Keratinocyte (primary cell): ENCODE measurements at regions not wholly inside any gene's neighbourhood (a gene's known extent, or its start where the extent isn't known, plus 50 kb on each side); places are given as distances from the start of the nearest gene placed in this dataset.

Experiments used
- DNase-seq: peaks from one replicate; pipeline ENCODE4 v3.0.0-alpha.2; 2011; ENCODE audit warnings: low read depth, missing footprints, low spot score
- FAIRE-seq: peaks from 2 replicates; lab custom pipeline; 2011; peaks lifted over from hg19 to GRCh38; lab: Jason Lieb, UNC
- H2AFZ ChIP-seq: 2 replicates; pipeline ENCODE4 v1.6.0; 2012; ENCODE audit warnings: low read length, control low read depth, inconsistent platforms; ENCODE audit not compliant: control insufficient read depth
- H3K27ac ChIP-seq: 2 replicates; pipeline ENCODE4 v1.5.1; 2011; ENCODE audit warnings: low read length; ENCODE audit not compliant: control insufficient read depth, insufficient read depth
- H3K27me3 ChIP-seq: 3 replicates; pipeline ENCODE4 v1.6.0; 2011; ENCODE audit warnings: low read length; ENCODE audit not compliant: control insufficient read depth, insufficient read depth; ENCODE audit errors: extremely low read depth
- H3K36me3 ChIP-seq, 2 experiments: 2 replicates in 1 of 2; 3 replicates in 1 of 2; pipeline ENCODE4 v1.5.1; 2011; ENCODE audit warnings: low read length in 2 of 2, mild to moderate bottlenecking in 1 of 2; ENCODE audit not compliant: control insufficient read depth in 2 of 2, insufficient read depth in 2 of 2; ENCODE audit errors: extremely low read depth in 1 of 2
- H3K4me1 ChIP-seq: 3 replicates; pipeline ENCODE4 v1.5.1; 2011; ENCODE audit warnings: low read length; ENCODE audit not compliant: control insufficient read depth, insufficient read depth; ENCODE audit errors: extremely low read depth
- H3K4me2 ChIP-seq: 3 replicates; pipeline ENCODE4 v1.6.0; 2011; ENCODE audit warnings: low read depth, low read length; ENCODE audit not compliant: control insufficient read depth, insufficient read depth; ENCODE audit errors: extremely low read depth
- H3K4me3 ChIP-seq, 3 experiments: fragments of 200-600 bp in 1 of 3; sonication (generic) in 1 of 3; 2 replicates in 2 of 3; 3 replicates in 1 of 3; pipeline ENCODE4 v1.5.1; 2011 to 2016; ENCODE audit warnings: low read length in 3 of 3, mild to moderate bottlenecking in 3 of 3, control low read depth in 2 of 3, inconsistent platforms in 1 of 3, low read depth in 1 of 3, mixed read lengths in 1 of 3, mixed run types in 1 of 3, moderate library complexity in 1 of 3; ENCODE audit not compliant: control insufficient read depth in 2 of 3, insufficient read depth in 2 of 3; ENCODE audit errors: extremely low read depth in 1 of 3
- H3K79me2 ChIP-seq: 2 replicates; pipeline ENCODE4 v1.6.0; 2012; ENCODE audit warnings: low read length; ENCODE audit not compliant: control insufficient read depth, insufficient read depth
- H3K9ac ChIP-seq: 3 replicates; pipeline ENCODE4 v1.6.0; 2011; ENCODE audit warnings: low read length; ENCODE audit not compliant: control insufficient read depth, insufficient read depth; ENCODE audit errors: extremely low read depth
- H3K9me1 ChIP-seq: 3 replicates; pipeline ENCODE4 v1.6.0; 2011; ENCODE audit warnings: low read length; ENCODE audit not compliant: control insufficient read depth, insufficient read depth; ENCODE audit errors: extremely low read depth
- H3K9me3 ChIP-seq: 2 replicates; pipeline ENCODE4 v1.5.1; 2012; ENCODE audit warnings: low read depth, low read length; ENCODE audit not compliant: control insufficient read depth
- H4K20me1 ChIP-seq: 3 replicates; pipeline ENCODE4 v1.6.0; 2011; ENCODE audit warnings: low read length; ENCODE audit not compliant: control insufficient read depth, insufficient read depth; ENCODE audit errors: extremely low read depth
- CTCF ChIP-seq, 3 experiments: IDR thresholded peaks in 1 of 3; conservative IDR thresholded peaks in 1 of 3; optimal IDR thresholded peaks in 1 of 3; 2 replicates in 2 of 3; 3 replicates in 1 of 3; pipeline versions ENCODE3 to v1.5.1; 2011; ENCODE audit warnings: low read length in 3 of 3, mild to moderate bottlenecking in 3 of 3, moderate library complexity in 2 of 3, control low read depth in 1 of 3, inconsistent platforms in 1 of 3; ENCODE audit not compliant: insufficient read depth in 2 of 3; ENCODE audit errors: extremely low read depth in 1 of 3
- EZH2 ChIP-seq: IDR thresholded peaks from one replicate; pipeline ENCODE4 v1.6.1; 2012; ENCODE audit warnings: inconsistent platforms, mild to moderate bottlenecking, low read length, moderate library complexity
- dilution Hi-C: fragments of 300-500 bp; cut with MboI; formaldehyde crosslinking; loops from one replicate; pipeline ENCODE4 v1.7.0; 2020; ENCODE audit warnings: low sequenced_read_pairs; ENCODE audit not compliant: extremely low pct_ligation_motif_present

GRCh38 chr18:1599196-1599595, 694.5 kb downstream of the ADCYAP1 start:
- Histone ChIP-seq H3K27ac (no peak overlapping the region), H3K4me2 (no peak overlapping the region), H3K79me2 (no peaks in the 10 kb centered on the region), H3K27me3 (no peaks in the 10 kb centered on the region), H3K9me3 (no peaks in the 10 kb centered on the region), H3K9me1 (no peaks in the 10 kb centered on the region), H3K36me3 (no peaks in the 10 kb centered on the region), H4K20me1 (no peaks in the 10 kb centered on the region), H3K9ac (no peak overlapping the region), H3K4me1 (no peaks in the 10 kb centered on the region), H2AFZ (no peak overlapping the region), H3K4me3 (no peak overlapping the region)
- dilution Hi-C loops: no loop called here
- no peak for DNase-seq
- no peak for FAIRE-seq
- TF ChIP-seq CTCF (optimal IDR thresholded peaks at IDR 0.05 in 1 of 3, IDR thresholded peaks at IDR 0.05 in 1 of 3, conservative IDR thresholded peaks at IDR 0.05 in 1 of 3; ENCODE audit: extremely low read depth in 1 of 3, insufficient read depth in 2 of 3, low read length in 3 of 3) (no peak), EZH2 (no peak)

GRCh38 chr18:1604751-1605150, 700.1 kb downstream of the ADCYAP1 start:
- Histone ChIP-seq H3K36me3 (no peaks in the 10 kb centered on the region), H3K27me3 (no peaks in the 10 kb centered on the region), H3K9me3 (peaks cover 3% of the 10 kb centered on the region), H3K9me1 (no peaks in the 10 kb centered on the region), H3K79me2 (no peaks in the 10 kb centered on the region), H3K4me3 (no peak overlapping the region), H3K4me2 (no peak overlapping the region), H3K27ac (no peak overlapping the region), H4K20me1 (no peaks in the 10 kb centered on the region), H2AFZ (no peak overlapping the region), H3K4me1 (no peaks in the 10 kb centered on the region), H3K9ac (no peak overlapping the region)
- DNase-seq: no peak
- no peak for FAIRE-seq
- TF ChIP-seq CTCF (optimal IDR thresholded peaks at IDR 0.05 in 1 of 3, IDR thresholded peaks at IDR 0.05 in 1 of 3, conservative IDR thresholded peaks at IDR 0.05 in 1 of 3; ENCODE audit: extremely low read depth in 1 of 3, insufficient read depth in 2 of 3, low read length in 3 of 3) (no peak), EZH2 (no peak)
- dilution Hi-C loops: no loop called here
